KMS-11 (cell line): ENCODE measurements at regions not wholly inside any gene's neighbourhood (a gene's known extent, or its start where the extent isn't known, plus 50 kb on each side); places are given as distances from the start of the nearest gene placed in this dataset.

Source experiments
- H2AFZ ChIP-seq: fragments of 200-600 bp; sonication (generic); 2 replicates; pipeline ENCODE4 v1.6.1; 2016; ENCODE audit warnings: antibody characterized with exemption, mixed run types, low read depth
- H3K27ac ChIP-seq: fragments of 200-600 bp; sonication (generic); 2 replicates; pipeline ENCODE4 v1.6.1; 2016; ENCODE audit warnings: mild to moderate bottlenecking, mixed run types
- H3K27me3 ChIP-seq: fragments of 200-600 bp; sonication (generic); 2 replicates; pipeline ENCODE4 v1.6.1; 2017; ENCODE audit warnings: mild to moderate bottlenecking, low read depth, mixed run types, moderate library complexity; ENCODE audit not compliant: insufficient read depth
- H3K36me3 ChIP-seq: fragments of 200-600 bp; sonication (generic); 2 replicates; pipeline ENCODE4 v1.6.1; 2017; ENCODE audit warnings: mild to moderate bottlenecking, mixed run types; ENCODE audit not compliant: insufficient read depth
- H3K4me1 ChIP-seq: fragments of 200-600 bp; sonication (generic); 2 replicates; pipeline ENCODE4 v1.6.1; 2016; ENCODE audit warnings: mild to moderate bottlenecking, low read depth, mixed run types; ENCODE audit not compliant: poor library complexity, severe bottlenecking
- H3K4me2 ChIP-seq: fragments of 200-600 bp; sonication (generic); 2 replicates; pipeline ENCODE4 v1.7.0; 2016; ENCODE audit warnings: mild to moderate bottlenecking, mixed run types
- H3K4me3 ChIP-seq: fragments of 200-600 bp; sonication (generic); IDR thresholded peaks from 2 replicates; pipeline ENCODE4 v1.6.1; 2017; ENCODE audit warnings: low read depth, low read length, mixed read lengths; ENCODE audit not compliant: insufficient read depth
- H3K79me2 ChIP-seq: fragments of 200-600 bp; sonication (generic); 2 replicates; pipeline ENCODE4 v1.6.1; 2016; ENCODE audit warnings: low read depth, mixed run types; ENCODE audit not compliant: insufficient read depth
- H3K9ac ChIP-seq: fragments of 200-600 bp; sonication (generic); 2 replicates; pipeline ENCODE4 v1.6.1; 2016; ENCODE audit warnings: mild to moderate bottlenecking, mixed run types
- H4K20me1 ChIP-seq: fragments of 200-600 bp; sonication (generic); 2 replicates; pipeline ENCODE4 v1.6.1; 2016; ENCODE audit warnings: mild to moderate bottlenecking, mixed run types; ENCODE audit not compliant: insufficient read depth
- TF ChIP-seq, protein P1 (sequence below): fragments of 200-600 bp; sonication (generic); conservative IDR thresholded peaks from 2 replicates; pipeline ENCODE4 v1.6.1; 2017; ENCODE audit warnings: low read depth, mild to moderate bottlenecking, antibody characterized with exemption, low read length, moderate library complexity, mixed read lengths

DNA sequence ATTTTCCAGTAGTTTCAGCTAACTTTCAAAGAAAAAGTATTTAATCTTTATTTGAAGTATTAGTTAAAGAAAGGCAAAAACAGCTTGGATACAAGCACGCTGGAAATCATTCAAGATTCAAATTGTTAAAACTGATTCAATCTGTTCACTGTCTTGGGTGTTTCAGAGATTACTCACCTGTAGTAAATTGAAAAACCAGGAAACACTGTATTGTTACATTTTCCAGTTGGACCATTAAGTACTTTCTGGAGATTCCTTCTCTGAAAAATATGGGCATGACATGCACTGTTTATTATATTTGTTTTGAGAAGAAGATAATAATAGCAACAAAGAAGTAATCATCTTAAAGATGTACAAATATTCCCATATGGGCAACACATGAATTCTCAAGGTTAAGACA lies 196.1 kb downstream of the UBE2E3 start:
- no peaks in the 10 kb centered on the region for H4K20me1 ChIP-seq
- H3K4me1 ChIP-seq = no peaks in the 10 kb centered on the region
- TF ChIP-seq, protein P1, sequence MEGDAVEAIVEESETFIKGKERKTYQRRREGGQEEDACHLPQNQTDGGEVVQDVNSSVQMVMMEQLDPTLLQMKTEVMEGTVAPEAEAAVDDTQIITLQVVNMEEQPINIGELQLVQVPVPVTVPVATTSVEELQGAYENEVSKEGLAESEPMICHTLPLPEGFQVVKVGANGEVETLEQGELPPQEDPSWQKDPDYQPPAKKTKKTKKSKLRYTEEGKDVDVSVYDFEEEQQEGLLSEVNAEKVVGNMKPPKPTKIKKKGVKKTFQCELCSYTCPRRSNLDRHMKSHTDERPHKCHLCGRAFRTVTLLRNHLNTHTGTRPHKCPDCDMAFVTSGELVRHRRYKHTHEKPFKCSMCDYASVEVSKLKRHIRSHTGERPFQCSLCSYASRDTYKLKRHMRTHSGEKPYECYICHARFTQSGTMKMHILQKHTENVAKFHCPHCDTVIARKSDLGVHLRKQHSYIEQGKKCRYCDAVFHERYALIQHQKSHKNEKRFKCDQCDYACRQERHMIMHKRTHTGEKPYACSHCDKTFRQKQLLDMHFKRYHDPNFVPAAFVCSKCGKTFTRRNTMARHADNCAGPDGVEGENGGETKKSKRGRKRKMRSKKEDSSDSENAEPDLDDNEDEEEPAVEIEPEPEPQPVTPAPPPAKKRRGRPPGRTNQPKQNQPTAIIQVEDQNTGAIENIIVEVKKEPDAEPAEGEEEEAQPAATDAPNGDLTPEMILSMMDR = no peak
- no peak overlapping the region for H3K4me3 ChIP-seq
- H3K27ac ChIP-seq = no peak overlapping the region
- no peaks in the 10 kb centered on the region for H3K27me3 ChIP-seq
- no peak overlapping the region for H3K4me2 ChIP-seq
- H3K36me3 ChIP-seq = no peaks in the 10 kb centered on the region
- no peak overlapping the region for H2AFZ ChIP-seq
- H3K79me2 ChIP-seq = no peaks in the 10 kb centered on the region
- H3K9ac ChIP-seq = no peak overlapping the region

DNA sequence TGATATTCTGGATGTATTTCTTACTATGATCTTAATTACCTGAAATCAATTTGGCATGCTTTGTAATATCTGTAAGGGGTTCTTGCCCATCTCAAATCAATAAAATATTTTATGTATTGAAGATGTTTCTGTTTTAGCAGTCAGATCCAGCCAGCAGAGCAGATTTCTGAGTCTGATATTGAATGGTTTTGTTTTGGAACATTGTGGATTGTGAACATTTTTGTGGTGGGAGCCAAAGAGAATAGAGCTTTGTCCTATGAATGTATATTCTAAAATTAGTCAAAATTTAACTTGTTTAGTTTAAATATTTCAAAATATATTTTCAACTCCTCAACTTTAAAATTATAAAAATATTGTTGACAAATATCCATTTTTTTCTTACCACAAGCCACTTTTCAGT lies 197.0 kb downstream of the UBE2E3 start:
- H3K27ac ChIP-seq = no peak overlapping the region
- H3K4me3 ChIP-seq = no peak overlapping the region
- no peaks in the 10 kb centered on the region for H3K27me3 ChIP-seq
- no peak overlapping the region for H3K9ac ChIP-seq
- H2AFZ ChIP-seq = no peak overlapping the region
- TF ChIP-seq, protein P1 = no peak
- H3K36me3 ChIP-seq = no peaks in the 10 kb centered on the region
- H3K79me2 ChIP-seq = no peaks in the 10 kb centered on the region
- H3K4me2 ChIP-seq = no peak overlapping the region
- H4K20me1 ChIP-seq = no peaks in the 10 kb centered on the region
- H3K4me1 ChIP-seq = no peaks in the 10 kb centered on the region

DNA sequence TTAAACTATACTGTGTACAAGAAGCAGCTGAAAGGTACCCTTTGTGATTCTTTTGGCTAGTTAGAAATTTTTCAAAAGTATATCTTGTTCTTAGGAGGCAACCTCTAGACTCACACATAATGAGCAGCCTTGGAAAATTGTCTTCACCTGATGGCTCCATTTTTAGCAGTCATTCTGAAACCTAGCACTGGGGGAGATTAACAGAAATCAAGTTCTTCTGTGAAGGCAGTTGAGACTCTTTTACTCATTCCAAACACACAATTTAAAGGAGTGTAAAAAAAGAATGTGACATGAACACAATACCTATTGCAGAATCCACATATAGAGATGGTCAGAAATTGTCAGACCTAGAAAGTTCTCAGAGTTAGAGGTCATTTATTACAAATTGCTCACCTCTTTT lies 197.7 kb downstream of the UBE2E3 start:
- Histone ChIP-seq H3K4me2 (no peak overlapping the region), H3K9ac (no peak overlapping the region), H3K4me1 (no peaks in the 10 kb centered on the region), H2AFZ (no peak overlapping the region), H3K27ac (no peak overlapping the region), H3K79me2 (no peaks in the 10 kb centered on the region), H3K4me3 (no peak overlapping the region), H3K27me3 (no peaks in the 10 kb centered on the region), H4K20me1 (no peaks in the 10 kb centered on the region), H3K36me3 (no peaks in the 10 kb centered on the region)
- TF ChIP-seq, protein P1 = no peak

DNA sequence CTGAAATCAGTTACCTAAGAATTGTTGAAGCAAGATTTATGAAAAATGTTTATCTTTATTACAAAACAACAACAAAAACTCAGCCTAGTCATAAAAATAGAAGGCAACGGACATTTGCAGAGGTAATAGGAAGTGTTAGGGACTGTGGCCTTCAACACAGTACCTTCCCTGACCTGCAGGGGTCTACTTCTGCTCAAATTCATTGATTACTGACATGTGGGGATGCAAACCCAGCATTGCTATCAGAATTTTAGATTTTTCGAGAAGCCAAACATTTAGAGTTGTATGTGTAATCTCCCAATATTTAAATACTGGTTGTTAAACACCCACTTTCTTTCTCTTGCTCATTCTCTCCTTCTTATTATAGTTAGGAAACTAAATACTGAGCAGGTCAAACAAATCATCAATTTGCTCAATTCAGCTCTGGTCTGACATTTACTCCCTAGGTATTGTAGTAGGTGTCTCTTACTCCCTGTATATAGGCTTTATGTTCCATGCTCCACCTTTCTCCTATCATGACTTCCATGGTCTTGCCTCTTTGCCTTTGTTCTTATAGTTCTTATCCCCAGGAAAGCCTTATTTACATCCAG lies 198.5 kb downstream of the UBE2E3 start:
- no peaks in the 10 kb centered on the region for H4K20me1 ChIP-seq
- no peaks in the 10 kb centered on the region for H3K4me1 ChIP-seq
- TF ChIP-seq, protein P1 = peak; percentile 58
- H3K9ac ChIP-seq = no peak overlapping the region
- no peaks in the 10 kb centered on the region for H3K36me3 ChIP-seq
- no peak overlapping the region for H3K4me2 ChIP-seq
- H3K79me2 ChIP-seq = no peaks in the 10 kb centered on the region
- no peaks in the 10 kb centered on the region for H3K27me3 ChIP-seq
- no peak overlapping the region for H3K27ac ChIP-seq
- H2AFZ ChIP-seq = no peak overlapping the region
- no peak overlapping the region for H3K4me3 ChIP-seq
